ENCODE measurements at regions not wholly inside any gene's neighbourhood (a gene's known extent, or its start where the extent isn't known, plus 50 kb on each side); places are given as distances from the start of the nearest gene placed in this dataset.
"Not testable (repeated sequence)": the region's sequence is repeated elsewhere in the genome, so short reads cannot be mapped to it uniquely, and the experiment has no call there.

GRCh38 chr1:146401281-146401825, 172.5 kb upstream of the NOTCH2NLA start:
- not testable (repeated sequence) for DNase-seq

DNA sequence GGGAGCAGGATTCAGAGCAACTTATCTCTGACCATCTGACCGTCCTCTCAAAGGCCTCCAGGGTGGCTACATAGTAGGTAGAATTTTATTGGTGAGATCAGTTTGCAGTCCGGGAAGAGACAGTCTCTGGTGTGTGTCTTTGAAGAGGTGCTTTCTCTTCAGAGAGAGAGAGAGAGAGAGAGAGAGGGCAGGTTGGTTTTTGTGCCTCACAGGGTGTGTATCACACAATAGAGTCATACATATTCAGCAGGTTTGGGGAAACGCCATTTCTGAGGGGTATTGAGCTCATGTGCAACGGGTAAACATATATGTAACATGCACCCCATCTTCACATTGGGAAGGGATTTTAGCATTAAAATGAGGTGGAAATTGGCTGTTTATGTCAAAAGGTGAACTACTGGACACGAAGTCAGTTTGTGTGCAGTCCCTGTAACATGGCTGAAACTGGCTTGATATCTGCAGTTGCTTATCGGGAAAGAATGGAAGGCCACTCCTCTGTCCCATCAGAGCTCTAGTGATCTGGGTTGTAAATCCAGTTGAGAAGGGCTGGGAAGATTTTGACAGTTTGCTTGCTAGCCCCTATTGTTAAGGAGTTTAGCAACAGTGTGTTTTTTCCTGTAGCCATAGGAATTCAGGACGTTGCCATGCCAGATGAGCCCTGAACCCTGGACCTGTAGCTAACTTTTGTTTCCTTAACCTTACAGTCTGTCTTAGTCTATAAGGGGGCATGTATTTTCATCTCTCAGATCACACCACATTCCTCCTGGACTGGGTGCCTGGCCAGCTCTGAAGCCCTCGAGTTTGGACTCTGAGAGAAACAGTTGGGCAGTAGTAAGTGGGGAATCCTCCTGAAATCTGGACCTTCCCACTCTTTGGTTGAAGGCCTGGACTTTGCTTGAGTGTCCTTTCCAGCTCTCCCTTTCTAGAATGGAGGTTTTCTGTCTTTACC, 171.6 kb upstream of the NOTCH2NLA start:
- DNase-seq: not testable (repeated sequence)

GRCh38 chr1:146399225-146399624, 170.4 kb upstream of the NOTCH2NLA start:
- DNase-seq: not testable (repeated sequence)

DNA sequence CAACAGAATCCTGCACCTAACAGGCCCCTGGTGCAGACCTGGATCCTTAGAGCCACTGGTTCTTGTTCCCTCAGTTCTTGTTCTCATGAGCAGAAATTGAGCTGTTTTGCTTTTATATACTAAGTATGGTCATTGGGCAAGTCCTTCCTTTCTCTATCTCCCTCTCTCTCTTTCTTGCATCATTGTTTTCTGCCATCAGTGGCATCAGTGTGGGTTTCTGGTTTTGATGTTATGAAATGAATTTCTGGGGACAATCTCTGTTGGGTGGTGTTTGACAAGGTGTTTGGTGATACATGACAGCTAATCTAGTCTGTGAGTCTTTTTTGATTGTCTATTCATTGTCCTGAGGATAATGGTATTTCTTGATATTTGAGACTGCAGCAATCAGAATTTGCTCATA, 168.0 kb upstream of the NOTCH2NLA start:
- DNase-seq: not testable (repeated sequence)

DNA sequence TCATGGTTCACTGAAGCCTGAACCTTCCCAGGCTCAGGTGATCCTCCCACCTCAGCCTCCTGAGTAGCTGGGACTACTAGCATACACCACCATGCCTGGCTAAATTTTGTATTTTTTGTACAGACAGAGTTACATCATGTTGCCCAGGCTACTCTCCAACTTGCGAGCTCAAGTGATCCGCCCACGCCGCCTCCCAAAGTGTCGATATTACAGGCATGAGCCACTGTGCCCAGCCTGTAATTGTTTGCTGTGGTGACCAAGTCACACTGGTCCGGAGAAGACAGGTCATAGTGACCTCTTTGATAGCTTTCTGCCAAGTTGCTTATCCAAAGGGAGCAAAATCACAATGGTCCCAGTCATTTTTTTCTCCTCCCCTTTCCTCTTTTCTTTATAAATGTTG, 167.4 kb upstream of the NOTCH2NLA start:
- DNase-seq: not testable (repeated sequence)

GRCh38 chr1:146393796-146394195, 165.0 kb upstream of the NOTCH2NLA start:
- not testable (repeated sequence) for DNase-seq

DNA sequence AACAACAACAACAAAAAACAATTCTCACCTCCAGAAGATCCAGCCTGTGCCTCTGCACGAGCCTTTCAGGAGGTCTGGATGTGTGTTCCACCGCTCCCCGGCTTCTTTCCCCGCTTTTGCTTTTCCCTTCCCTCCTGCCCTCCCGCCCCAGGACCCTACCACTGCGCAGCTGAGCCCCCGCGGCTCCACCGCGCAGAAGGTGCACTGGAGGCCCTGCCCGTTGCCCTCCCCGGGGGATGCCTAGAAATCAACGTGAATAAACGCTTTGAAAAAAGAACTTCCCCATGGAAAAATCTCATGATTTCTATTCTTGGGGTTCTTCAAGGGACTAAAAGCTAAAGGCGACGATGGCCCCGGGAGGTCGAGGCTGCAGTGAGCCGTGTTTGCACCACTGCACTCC, 164.3 kb upstream of the NOTCH2NLA start:
- not testable (repeated sequence) for DNase-seq

DNA sequence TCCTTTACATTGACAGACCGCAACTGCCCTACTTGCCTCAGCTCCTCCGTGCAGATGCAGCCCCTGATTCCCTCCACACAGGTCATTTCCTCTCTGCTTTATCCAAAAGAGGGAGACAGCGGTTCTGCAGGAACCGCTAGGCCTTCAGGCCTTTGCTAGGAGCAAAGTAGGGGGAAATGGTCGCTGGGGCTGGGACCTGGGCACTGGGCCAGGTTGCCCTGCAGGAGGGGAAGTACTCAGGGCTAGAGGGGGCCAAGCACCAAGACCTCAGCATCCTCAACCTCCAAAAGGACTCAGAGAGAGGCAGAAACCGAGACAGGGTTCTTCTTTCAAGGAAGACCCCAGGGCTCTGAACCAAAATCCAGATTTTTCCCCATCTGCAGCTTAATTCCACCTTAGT, 160.4 kb upstream of the NOTCH2NLA start:
- DNase-seq: not testable (repeated sequence)

GRCh38 chr1:146387750-146388469, 159.1 kb upstream of the NOTCH2NLA start:
- peak; percentile 40 for DNase-seq

DNA sequence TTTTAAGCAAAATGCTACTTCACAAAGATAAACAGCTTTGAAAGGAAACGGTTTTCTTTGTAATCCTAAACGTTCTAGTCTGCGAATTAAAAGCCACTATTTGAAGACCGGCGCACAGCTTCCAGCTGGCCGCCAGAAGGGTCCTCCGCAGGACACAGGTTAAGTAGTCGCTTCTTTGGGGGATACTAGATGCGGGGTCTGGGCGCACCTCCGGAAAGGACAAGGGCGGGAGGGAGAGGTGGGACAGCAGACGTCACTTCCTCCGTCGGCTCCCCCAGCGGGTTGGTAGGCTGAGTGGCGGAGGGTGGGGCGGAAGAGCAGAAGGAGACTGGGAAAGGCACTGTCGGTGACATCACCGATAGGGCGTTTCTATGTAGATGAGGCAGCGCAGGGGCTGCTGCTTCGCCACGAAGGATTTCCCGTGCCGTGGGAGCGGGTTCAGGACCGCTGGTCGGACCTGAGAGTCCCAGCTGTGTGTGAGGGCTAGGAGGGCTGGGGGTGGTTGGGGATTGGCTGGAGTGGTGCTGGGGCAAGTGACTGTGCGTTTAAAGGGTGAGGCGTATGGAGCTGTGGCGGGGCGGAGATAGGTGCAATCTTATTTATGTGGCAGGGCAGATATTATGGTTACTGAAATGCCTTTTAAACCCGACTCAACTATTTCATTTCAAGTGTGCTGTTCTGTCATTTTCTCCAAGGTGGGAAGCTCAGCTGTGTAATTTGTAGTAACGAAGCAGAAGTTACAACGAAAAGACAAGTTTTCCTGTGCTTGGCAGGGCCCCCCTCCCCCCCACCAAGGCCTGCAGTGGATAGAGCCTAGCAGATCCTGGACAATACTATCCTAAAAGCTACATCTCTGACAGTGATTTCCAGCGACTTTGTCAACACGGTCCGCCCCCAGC, 158.3 kb upstream of the NOTCH2NLA start:
- peak; percentile 99 for DNase-seq

DNA sequence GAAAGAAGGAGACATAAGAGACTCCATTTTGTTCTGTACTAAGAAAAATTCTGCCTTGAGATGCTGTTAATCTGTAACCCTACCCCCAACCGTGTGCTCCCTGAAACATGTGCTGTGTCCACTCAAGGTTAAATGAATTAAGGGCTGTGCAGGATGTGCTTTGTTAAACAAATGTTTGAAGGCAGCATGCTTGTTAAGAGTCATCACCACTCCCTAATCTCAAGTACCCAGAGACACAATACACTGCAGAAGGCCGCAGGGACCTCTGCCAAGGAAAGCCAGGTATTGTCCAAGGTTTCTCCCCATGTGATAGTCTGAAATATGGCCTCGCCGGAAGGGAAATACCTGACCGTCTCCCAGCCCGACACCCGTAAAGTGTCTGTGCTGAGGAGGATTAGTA, 152.4 kb upstream of the NOTCH2NLA start:
- not testable (repeated sequence) for DNase-seq

DNA sequence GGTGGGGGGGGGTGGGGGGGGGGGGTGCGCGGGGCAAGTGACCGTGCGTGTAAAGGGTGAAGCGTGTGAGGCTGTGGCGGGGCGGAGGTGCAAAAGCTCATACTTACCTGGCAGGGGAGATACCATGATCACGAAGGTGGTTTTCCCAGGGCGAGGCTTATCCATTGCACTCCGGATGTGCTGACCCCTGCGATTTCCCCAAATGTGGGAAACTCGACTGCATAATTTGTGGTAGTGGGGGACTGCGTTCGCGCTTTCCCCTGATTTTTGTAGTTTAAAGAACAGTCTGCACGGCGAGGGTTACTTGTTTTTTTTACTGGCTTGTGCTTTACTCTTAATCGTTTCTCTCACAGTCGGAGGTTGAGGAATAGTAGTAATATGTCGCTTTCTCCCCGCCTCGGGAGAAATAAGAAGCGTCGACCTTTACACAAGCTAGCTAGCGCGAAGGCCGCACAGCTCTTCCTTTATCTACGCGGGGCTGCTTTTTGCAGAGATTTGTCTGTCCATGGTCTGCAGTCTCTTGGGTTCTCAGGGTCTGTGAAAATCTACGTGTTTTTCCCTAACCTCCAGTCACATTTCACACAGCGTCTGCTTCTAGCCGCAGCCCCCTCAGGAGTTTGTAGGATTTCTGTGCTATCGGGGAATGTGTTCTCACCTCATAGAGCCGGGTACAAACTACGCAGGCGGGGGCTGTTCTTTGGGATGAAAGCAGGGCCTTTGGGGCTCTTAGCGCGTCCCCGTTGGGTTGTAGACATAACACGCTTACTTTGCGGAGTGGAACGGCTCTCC, 148.1 kb upstream of the NOTCH2NLA start:
- DNase-seq: peak; percentile 100

DNA sequence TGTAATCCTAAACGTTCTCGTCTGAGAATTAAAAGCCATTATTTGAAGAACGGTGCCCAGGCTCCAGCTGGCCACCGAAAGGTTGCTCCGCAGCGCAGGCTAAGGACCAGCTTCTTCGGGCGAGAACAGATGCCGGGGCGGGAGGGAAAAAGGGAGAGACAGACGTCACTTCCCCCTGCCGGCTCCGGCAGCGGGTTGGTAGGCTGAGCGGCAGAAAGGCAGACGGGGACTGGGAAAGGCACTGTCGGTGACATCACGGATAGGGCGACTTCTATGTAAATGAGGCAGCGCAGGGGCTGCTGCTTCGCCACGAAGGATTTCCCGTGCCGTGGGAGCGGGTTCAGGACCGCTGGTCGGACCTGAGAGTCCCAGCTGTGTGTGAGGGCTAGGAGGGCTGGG, 147.5 kb upstream of the NOTCH2NLA start:
- DNase-seq: peak; percentile 80

DNA sequence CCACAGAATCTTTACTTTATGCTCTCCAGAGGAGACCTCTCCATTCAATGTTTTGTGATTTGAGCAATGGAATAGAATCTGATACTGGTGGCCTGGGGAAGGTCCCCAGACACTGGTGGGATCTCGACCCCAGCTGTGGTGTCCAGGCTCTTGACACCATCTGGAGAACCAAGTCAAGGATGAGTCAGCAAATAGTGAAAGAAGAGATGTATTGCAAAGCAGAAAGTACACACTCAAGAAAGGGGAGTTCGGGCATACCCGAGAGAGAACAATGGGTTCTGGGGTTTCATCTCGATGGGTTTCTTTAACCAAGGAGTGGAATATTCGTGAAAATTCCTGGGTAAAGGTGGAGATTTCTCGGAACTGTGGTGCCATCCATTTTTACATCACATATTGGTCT, 146.3 kb upstream of the NOTCH2NLA start:
- DNase-seq: not testable (repeated sequence)

GRCh38 chr1:146369940-146370339, 141.1 kb upstream of the NOTCH2NLA start:
- DNase-seq: peak; percentile 65

GRCh38 chr1:146355373-146355772, 126.6 kb upstream of the NOTCH2NLA start:
- not testable (repeated sequence) for DNase-seq

DNA sequence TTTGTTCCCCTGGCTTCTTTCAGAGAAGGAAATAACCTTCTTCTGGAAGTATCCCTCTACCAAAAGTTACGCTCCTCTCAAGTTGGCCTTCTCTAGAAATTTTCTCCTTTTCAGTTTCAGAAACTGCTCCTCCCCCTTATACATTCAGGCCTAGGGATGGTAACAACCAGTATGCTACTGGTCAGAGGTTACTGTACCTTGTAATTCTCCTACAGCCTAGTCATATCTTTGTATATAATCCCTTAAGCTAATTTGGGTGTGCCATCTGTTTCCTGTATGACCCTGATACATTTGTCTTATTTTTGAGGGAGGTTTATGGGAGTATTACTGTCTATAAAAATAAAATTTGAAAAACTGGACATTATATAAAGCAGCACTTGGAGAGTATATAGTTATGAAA, 98.0 kb upstream of the NOTCH2NLA start:
- not testable (repeated sequence) for DNase-seq

DNA sequence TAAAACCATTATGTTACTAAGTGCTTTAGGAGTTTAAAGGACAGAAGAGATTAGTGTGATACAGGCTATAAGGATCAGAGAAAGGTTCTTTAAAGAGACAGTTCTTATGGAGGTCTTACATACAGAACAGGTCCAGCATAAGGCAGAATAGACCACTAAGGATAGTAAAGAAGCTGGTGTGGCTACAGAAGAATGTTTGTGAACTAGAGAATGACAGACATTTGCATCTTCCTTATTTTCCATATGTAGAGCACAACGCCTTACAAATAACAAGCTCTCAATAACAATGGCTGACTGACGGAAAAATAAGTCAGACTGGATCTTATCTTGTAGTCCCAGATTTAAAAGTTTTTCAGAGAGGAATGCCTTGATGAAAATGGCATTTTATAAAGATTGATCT, 95.6 kb upstream of the NOTCH2NLA start:
- DNase-seq: not testable (repeated sequence)

- not testable (repeated sequence) for DNase-seq
Observed at GRCh38 chr1:146323302-146323701, 94.5 kb upstream of the NOTCH2NLA start.

DNA sequence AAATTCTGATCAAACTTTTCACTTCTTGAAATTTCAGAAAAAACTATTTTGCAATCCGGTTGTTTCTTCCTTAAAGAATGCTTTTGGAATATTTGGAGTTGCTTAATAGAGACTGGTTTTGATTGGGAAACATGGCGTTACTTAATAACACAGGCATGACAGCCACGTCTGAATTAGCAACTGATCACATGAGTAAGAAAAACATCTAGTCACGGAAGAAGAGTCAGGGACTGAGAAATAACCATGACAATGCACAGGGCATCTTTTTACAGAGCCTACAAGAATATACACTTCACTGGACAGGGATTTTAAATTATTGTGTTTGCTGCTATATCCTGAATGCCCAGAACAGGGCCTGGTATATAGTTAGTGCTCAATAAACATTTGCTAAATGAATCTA, 94.1 kb upstream of the NOTCH2NLA start:
- not testable (repeated sequence) for DNase-seq

DNA sequence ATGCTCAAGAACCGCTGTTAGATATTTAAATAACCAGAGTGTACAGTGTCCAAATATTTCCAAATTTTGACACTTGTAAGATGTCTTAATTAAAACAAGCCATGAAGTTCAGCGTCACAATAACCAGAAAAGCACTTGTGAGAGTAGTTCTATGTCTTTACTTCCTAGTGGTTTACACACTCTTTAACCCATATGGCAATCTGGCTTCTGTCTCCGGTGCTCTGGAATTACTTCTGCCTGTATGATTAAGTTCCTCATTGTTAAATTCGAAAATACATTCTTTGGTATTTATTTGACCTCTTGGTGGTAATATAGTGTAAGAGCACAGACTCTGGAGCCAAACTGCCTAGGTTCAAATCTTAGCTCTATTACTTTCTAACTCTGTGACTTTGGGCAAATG, 89.9 kb upstream of the NOTCH2NLA start:
- not testable (repeated sequence) for DNase-seq

DNA sequence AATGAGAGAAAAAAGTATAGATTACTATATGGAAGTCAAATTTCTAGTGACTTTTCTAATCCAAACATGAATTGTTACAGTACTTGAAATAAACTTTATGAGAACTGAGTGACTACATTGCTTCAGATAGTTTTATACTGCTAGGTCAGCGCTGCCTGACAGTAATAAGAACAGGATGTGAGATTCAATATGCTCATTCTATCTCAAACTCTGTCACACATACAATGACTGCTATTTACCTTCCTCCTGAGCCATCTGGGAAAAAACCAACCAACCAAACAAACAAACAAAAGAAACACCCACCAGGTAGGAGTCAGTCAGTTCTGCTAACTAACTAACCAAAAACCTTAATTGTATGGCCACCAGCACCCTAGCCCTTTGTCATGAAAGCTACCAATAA, 89.0 kb upstream of the NOTCH2NLA start:
- not testable (repeated sequence) for DNase-seq
